ENCODE measurements at regions not wholly inside any gene's neighbourhood (a gene's known extent, or its start where the extent isn't known, plus 50 kb on each side); places are given as distances from the start of the nearest gene placed in this dataset.

GRCh38 chr3:162721736-162722135, 1225.1 kb downstream of the OTOL1 start:
- TF ChIP-seq CTCF (IDR thresholded peaks at IDR 0.05) (no peak), POLR2A (IDR thresholded peaks at IDR 0.05) (no peak)
